Inferior parietal cortex (tissue), 1 donor: ENCODE measurements at regions not wholly inside any gene's neighbourhood (a gene's known extent, or its start where the extent isn't known, plus 50 kb on each side); places are given as distances from the start of the nearest gene placed in this dataset.
"Not testable (repeated sequence)": the region's sequence is repeated elsewhere in the genome, so short reads cannot be mapped to it uniquely, and the experiment has no call there.

Source experiments
- DNase-seq: peaks from one replicate; pipeline ENCODE4 v3.0.0-alpha.2; 2016; ENCODE audit errors: extremely low spot score

GRCh38 chr6:10343320-10343719, 71.6 kb downstream of the TFAP2A start:
- DNase-seq, result no peak

DNA sequence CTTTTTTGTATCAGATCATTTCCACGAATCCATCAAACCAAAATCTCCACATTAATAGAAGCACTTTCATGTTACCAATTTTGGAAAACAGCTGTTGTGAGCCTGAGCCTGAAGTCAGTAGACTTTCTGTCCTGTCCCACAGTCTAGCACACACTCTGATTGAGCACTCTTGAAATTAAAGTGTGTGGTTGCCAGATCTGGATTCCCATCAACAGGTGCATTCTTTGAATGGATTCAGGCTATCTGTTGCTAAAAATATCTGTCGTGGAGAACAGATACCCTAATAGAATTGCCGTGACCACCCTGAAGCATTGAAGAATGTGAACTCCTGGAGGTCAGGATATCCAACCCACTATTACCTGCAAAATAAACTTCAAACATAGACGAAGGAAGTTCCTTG, 73.3 kb downstream of the TFAP2A start:
- DNase-seq, result no peak

DNA sequence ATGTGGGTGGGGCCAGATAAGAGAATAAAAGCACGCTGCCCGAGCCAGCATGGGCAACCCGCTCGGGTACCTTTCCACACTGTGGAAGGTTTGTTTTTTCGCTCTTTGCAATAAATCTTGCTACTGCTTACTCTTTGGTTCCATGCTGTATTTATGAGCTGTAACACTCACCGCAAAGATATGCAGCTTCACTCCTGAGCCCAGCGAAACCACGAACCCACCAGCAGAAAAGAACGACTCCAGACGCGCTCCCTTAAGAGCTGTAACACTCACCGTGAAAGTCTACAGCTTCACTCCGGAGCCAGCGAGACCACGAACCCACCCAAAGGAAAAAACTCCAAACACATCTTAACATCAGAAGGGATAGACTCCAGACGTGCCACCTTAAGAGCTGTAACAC, 76.7 kb downstream of the TFAP2A start:
- DNase-seq, result no peak

DNA sequence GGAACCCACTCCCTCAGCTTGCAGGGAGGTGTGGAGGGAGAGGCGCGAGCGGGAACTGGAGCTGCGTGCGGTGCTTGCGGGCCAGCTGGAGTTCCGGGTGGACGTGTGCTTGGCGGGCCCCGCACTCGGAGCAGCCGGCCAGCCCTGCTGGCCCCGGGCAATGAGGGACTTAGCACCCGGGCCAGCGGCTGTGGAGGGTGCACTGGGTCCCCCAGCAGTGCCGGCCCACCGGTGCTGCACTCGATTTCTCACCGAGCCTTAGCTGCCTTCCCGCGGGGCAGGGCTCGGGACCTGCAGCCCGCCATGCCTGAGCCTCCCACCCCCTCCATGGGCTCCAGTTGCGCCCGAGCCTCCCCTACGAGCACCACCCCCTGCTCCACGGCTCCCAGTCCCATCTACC, 77.5 kb downstream of the TFAP2A start:
- not testable (repeated sequence) for DNase-seq

DNA sequence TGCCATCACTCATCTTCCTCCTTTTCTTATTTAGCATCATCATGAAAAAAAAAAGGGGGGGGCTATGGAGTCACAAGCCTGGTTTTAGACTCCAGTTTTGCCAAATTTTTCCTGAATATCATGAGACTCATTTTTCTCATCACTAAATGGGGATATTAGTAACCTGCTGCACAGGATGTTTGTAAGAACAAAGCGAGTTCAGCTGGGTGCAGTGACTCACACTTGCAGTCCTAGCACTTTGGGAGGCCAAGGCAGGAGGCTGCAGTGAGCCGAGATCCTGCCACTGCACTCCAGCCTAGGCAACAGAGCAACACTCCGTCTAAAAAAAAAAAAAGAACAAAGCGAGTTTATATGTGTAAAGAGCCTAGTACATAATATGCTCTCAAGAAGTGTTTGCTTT, 82.8 kb downstream of the TFAP2A start:
- no peak for DNase-seq

GRCh38 chr6:10331334-10331968, 83.4 kb downstream of the TFAP2A start:
- DNase-seq, result no peak

DNA sequence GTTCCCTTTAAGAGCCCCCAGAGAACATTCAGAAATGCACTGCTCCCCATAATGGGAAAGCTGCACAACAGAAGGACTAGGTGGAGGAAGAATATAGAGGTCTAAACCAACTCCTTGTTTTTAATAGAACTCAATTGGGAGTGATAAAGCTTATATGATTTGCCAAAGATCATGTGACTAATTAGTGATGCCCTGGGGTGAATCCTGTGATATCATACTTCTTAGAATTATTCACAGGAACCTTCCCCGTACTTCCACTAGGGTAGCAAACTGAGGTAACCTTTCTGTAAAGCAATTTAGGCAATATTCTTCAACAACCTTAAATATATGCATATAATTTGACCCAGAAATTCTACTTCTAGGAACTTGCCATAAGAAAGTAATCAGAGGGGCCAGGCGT, 84.4 kb downstream of the TFAP2A start:
- no peak for DNase-seq

DNA sequence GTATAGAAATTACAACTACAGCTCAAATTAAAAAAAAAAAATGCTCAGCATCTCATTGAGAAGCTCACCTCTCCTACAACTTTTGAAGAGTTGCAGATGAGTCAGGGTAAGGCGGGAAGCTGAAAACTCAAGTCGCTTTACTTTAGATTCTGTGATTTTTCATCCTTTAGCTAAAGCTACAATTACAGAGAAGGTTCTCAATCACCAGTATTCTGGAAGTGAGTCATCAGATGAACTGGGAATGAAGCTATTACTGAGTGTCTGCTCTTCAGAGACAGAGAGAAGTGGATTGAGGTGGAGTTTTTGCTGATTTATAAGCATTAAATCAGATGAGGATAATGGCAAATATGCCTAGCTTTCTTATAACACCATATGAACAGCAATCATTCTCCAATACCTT, 91.9 kb downstream of the TFAP2A start:
- DNase-seq, result no peak

DNA sequence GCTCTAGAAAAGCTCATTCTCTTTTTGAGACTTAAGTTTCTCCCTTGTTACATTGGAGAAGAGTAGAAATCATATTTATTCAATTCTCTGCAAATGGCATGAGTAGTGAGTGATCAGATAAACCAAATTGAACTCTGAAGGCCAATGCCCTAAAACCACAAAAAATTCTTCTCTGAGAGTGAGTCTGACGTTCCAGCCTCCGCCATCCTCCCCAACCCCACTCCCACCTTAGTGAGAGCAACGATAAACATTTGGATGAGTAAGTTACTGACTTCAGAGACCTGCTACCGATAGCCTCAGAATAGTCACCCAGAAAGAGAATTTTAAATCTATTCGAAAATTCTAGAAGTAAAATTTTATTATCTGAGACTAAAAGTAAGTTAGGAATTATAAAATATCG, 94.6 kb downstream of the TFAP2A start:
- no peak for DNase-seq

- DNase-seq, result peak; percentile 56
Measured at GRCh38 chr6:10316373-10316721, 98.5 kb downstream of the TFAP2A start.

- peak; percentile 9 for DNase-seq
Measured at GRCh38 chr6:10315658-10316372, 99.1 kb downstream of the TFAP2A start.

- no peak for DNase-seq
Measured at GRCh38 chr6:10315034-10315433, 99.8 kb downstream of the TFAP2A start.

DNA sequence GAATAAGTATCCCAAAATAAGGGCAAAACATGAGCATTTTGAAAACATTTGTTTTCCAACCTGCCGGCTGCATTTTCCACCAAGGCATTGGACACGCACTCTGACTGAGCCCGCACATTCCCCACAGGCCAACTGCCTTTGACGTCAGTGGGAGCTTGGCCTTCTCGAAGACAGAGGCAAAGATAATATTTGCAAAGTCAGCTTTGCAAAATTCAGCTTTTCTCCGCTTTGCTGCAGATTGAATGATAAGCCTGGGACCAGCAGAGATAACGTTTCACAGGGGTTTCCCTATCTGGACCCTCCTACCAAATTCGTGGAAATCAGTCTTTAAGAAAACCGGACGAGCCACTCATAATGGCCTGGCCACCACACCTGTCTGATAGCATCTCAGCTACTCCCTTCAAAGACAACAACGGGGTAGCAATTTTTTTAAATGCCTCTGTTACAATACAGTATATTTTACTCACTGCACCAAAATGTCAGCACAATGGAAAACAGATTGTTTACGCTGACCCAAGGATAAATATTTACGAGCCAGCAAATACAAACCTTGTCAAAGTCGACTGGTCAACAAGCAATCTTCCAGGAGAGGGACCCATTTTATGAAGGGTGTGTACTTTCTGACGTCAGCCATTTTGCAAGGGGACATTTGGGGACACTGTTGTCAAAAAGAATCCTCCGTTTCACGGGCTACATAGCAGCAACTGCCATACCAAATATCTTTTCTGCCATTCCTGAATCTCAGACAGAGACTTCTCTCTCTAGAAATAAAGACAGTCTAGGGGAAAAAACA, 100.5 kb downstream of the TFAP2A start:
- no peak for DNase-seq

- DNase-seq, result no peak
Measured at GRCh38 chr6:10313799-10314162, 101.1 kb downstream of the TFAP2A start.

- no peak for DNase-seq
Measured at GRCh38 chr6:10312445-10312844, 102.4 kb downstream of the TFAP2A start.

DNA sequence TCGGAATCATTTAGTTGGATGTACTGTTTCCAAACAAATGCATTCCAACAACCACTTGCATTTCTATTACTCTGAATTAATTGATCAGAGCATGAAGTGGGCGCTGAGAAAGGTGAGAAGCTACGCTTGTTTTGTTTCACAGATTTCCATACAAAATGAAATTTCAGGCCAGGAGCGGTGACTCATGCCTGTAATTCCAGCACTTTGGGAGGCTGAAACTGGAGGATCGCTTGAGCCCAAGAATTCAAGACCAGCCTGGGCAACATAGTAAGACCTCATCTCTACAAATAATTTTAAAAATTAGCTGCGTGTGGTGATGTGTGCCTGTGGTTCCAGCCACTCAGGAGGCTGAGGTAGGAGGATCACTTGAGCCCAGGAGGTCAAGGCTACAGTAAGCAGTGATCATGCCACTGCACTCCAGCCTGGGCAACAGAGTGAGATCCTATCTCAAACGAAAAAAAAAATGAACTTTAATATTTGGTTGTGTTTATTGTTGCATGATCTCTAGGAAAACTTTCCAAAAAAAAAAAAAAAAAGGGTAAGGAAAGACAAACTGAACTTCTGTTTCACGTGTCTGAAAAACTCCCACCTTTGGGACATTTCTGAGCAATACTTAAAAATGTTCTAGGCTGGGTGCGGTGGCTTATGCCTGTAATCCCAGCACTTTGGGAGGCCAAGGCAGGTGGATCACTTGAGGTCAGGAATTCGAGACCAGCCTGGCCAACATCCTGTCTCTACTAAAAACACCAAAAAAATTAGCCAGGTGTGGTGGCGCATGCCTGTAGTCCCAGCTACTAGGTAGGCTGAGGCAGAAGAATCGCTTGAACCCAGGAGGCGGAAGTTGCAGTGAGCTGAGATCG, 103.1 kb downstream of the TFAP2A start:
- not testable (repeated sequence) for DNase-seq

DNA sequence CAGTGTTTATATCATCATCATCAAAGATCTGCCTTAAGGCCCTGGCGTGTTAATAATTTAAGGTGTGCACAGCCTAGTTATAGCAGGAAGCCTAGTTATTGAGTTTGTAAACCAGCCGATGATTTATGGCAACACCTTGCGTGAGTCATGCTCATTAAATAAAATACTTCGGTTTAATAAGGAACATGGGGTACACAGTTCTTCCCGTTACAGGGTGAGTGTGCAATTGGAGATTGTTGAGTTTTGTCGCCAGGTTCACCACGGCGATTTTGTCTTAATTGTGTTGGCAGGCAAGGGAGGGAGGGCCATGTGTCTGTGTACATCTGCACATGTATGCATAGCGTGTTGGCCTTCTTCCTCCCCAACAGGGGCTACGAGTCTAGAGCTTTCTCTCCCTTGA, 104.0 kb downstream of the TFAP2A start:
- no peak for DNase-seq

DNA sequence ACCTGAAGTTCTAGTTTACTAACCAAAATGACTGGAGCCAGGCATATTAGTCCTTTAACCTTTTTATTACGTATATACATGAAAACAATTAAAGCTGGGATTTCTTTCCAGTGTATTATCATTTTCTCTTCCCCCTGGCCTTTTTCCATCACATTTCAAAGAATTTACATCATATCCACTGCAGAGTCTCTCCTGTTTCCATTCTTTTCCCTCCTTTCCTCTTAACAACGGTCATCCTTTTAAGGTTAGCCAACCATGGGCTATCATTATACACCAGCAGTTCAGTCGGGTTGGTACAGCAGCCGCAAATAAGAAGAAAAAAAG, 104.6 kb downstream of the TFAP2A start:
- no peak for DNase-seq

DNA sequence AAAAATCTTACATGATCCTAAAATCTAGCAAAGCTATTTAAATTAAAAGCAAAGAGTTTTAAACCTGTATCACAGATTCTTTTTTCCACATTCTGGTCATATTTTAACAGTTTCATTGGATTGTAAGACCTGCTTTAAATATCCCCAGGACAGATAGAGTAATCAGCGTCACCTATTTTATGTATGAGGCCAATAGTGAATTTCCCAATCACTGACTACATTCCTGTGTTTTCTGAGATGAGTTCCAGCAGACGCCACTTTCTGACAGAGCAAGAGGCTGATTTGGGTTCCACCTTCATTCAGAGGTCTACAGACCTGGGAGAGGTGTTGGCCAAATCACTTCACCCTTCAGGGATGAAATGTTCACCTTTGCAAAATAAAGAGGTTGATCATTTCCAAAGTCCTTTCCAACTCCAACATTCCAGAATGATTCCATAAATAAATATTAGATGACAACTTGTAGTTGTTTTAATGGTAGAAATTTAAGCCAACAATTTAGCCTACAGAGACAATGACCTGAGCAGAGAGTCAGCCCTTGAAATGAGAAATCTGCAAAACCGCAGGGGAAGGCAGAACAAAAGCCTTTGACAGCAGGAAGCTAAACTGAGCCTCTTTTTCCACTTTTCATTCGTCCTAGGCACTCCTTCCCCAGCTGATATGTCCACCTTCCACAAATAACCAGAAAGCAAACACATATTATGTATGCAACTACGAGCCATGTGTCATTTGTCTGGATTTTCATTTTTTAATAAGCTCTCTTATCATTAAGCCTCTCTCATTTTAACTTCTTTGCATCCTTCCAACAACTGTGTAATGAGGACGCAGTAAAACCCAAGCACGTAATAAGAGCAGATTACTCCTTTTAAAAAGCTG, 105.2 kb downstream of the TFAP2A start:
- no peak for DNase-seq

DNA sequence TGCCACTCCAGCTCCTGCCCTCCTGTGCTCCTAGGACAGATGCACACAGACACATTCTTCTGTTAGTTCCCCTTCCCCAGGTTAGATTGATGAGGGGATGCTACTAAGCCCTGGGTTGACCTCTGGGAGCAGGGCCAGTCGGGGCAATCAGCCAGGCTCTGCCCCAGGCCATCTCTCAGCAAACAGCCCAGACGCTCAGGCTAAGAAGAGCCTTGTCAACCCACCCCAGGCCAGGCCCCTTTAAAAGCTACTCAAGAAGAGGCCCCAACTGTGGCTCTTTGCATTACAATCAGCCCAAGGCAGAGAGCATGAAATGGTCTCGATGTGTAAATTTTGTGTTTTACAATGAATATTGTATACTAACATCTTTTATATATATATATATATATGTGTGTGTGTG, 107.4 kb downstream of the TFAP2A start:
- no peak for DNase-seq

DNA sequence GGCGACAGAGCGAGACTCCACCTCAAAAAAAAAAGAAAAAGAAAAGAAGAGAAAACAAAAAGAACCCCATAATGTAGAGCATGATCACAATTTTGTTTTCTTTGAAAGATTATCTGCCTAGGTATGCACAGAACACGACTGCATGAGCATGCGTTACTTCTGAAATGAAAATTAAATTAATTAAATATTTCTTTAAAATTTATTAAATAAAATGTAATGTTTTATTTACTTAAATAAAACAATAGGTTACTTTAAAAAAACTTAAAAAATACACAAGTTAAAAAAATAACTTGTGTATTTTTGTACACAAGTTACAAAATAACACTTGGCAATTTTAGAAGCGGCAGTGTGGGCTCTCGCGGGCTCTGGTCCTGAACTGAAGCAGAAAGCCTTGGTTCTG, 107.8 kb downstream of the TFAP2A start:
- no peak for DNase-seq
